ENCODE measurements at regions not wholly inside any gene's neighbourhood (a gene's known extent, or its start where the extent isn't known, plus 50 kb on each side); places are given as distances from the start of the nearest gene placed in this dataset.

DNA sequence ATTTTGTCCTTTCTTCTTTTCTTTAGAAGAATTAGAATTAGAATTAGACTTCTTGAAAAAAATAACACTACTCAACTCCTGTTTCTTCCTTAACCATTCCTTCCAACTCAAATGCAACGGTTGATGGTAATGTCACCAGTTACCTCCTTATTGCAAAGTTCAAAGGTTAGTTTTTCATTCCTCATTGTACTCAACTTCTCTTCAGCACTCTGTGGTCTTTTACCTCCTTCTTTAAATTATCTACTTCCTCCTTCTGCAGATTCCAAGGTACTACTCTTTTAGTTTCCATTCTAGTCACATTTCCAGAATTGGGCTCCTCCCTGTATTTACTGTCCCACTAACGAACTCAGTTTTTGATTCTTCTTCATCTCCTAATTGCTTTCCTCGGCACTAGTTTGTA lies 700.7 kb downstream of the SATB2 start:
- H3K27me3 ChIP-seq (replicated peaks; ENCODE audit: insufficient read depth): no peaks in the 10 kb centered on the region
- no peak for TF ChIP-seq EZH2 (IDR thresholded peaks at IDR 0.05; ENCODE audit: insufficient read depth, poor library complexity, severe bottlenecking)
- TF ChIP-seq EZH2phosphoT487 (IDR thresholded peaks at IDR 0.05; ENCODE audit: insufficient read depth, low read depth): no peak
- DNase-seq: no peak
- WGBS, 2 experiments (ENCODE audit: low coverage in 1 of 2, low lambda C conversion rate in 2 of 2, missing lambda C conversion rate in 2 of 2): 75 to 85% methylated on average over 3 of the region's 3 CpGs
- peaks cover 4% of the 10 kb centered on the region; the same call in 1 of the 2 replicates for H3K4me1 ChIP-seq (ENCODE audit: insufficient read depth)
- no peaks in the 10 kb centered on the region for H3K36me3 ChIP-seq (ENCODE audit: low read depth)
- no peak overlapping the region for H3K9ac ChIP-seq
- no peaks in the 10 kb centered on the region for H3F3A ChIP-seq (ENCODE audit: insufficient read depth)
- no peak overlapping the region for H3K4me2 ChIP-seq (ENCODE audit: unreplicated experiment)
- no peaks in the 10 kb centered on the region for H3K79me2 ChIP-seq (ENCODE audit: insufficient read depth)
- H3K4me3 ChIP-seq: no peak overlapping the region
- H3K9me2 ChIP-seq (ENCODE audit: insufficient read depth): no peaks in the 10 kb centered on the region
- no peak overlapping the region for H2AFZ ChIP-seq
- no peaks in the 10 kb centered on the region for H4K20me1 ChIP-seq (ENCODE audit: insufficient read depth)
- H3K9me3 ChIP-seq (ENCODE audit: low read depth): no peaks in the 10 kb centered on the region
- H3K27ac ChIP-seq: no peak overlapping the region
- in situ Hi-C loops (cut with MboI): no loop called here

DNA sequence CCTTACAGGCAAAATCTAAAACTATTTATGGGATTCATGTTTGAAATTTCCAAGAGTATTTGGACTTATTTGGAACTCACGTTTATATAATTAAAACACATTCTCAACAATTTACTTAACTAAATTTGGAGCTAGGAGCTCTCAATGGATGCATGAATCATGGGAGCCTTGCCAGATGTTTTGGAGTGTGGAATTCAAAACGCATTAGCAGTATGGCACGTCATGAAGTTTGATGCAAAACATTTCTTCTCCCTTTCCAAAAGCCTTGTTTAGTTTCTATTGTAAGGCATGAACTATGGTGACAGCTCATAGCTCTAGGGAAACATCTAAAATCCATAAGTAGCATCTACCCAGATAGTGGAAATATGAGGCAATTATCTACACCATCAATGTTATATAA lies 701.6 kb downstream of the SATB2 start:
- Histone ChIP-seq H3K79me2 (ENCODE audit: insufficient read depth) (no peaks in the 10 kb centered on the region), H3F3A (ENCODE audit: insufficient read depth) (no peaks in the 10 kb centered on the region), H3K36me3 (ENCODE audit: low read depth) (no peaks in the 10 kb centered on the region), H3K4me1 (ENCODE audit: insufficient read depth) (peaks cover 4% of the 10 kb centered on the region; the same call in 1 of the 2 replicates), H2AFZ (no peak overlapping the region), H3K4me2 (ENCODE audit: unreplicated experiment) (no peak overlapping the region), H3K9ac (no peak overlapping the region), H4K20me1 (ENCODE audit: insufficient read depth) (no peaks in the 10 kb centered on the region), H3K4me3 (no peak overlapping the region), H3K27ac (no peak overlapping the region), H3K27me3 (replicated peaks; ENCODE audit: insufficient read depth) (no peaks in the 10 kb centered on the region), H3K9me2 (ENCODE audit: insufficient read depth) (no peaks in the 10 kb centered on the region), H3K9me3 (ENCODE audit: low read depth) (no peaks in the 10 kb centered on the region)
- DNase-seq: peak; percentile 78
- 11 to 17% methylated on average over 3 of the region's 3 CpGs for WGBS, 2 experiments (ENCODE audit: low coverage in 1 of 2, low lambda C conversion rate in 2 of 2, missing lambda C conversion rate in 2 of 2)
- no peak for TF ChIP-seq EZH2 (IDR thresholded peaks at IDR 0.05; ENCODE audit: insufficient read depth, poor library complexity, severe bottlenecking)
- no peak for TF ChIP-seq EZH2phosphoT487 (IDR thresholded peaks at IDR 0.05; ENCODE audit: insufficient read depth, low read depth)
- in situ Hi-C loops (cut with MboI): no loop called here

DNA sequence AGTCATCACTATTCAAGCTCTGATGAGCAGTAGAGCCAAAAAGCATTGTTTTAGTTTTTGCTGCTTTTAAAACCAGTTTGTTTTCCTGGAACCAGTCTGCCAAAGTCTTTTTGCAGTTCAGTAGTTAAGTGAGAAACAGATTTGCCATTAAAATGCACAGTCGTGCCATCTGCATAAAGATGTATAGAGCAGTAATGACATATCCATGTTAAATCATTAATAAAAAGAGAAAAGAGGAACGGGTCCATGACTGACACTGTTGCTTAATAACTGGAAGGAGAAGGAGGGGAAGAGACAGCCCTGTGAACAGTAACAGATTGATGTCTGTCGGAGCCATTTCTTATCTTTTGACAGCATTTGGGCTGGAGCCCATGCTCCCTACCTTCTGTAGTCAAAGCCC lies 704.6 kb downstream of the SATB2 start:
- no peaks in the 10 kb centered on the region for H3K9me2 ChIP-seq (ENCODE audit: insufficient read depth)
- H3K27me3 ChIP-seq (replicated peaks; ENCODE audit: insufficient read depth): no peaks in the 10 kb centered on the region
- no peak overlapping the region for H2AFZ ChIP-seq
- no peak overlapping the region for H3K9ac ChIP-seq
- H3K36me3 ChIP-seq (ENCODE audit: low read depth): no peaks in the 10 kb centered on the region
- H3K27ac ChIP-seq: no peak overlapping the region
- no peaks in the 10 kb centered on the region for H3F3A ChIP-seq (ENCODE audit: insufficient read depth)
- peaks cover 4% of the 10 kb centered on the region; the same call in 1 of the 2 replicates for H3K4me1 ChIP-seq (ENCODE audit: insufficient read depth)
- no peaks in the 10 kb centered on the region for H4K20me1 ChIP-seq (ENCODE audit: insufficient read depth)
- H3K4me2 ChIP-seq (ENCODE audit: unreplicated experiment): no peak overlapping the region
- H3K4me3 ChIP-seq: no peak overlapping the region
- in situ Hi-C loops (cut with MboI): no loop called here
- H3K79me2 ChIP-seq (ENCODE audit: insufficient read depth): no peaks in the 10 kb centered on the region
- TF ChIP-seq EZH2 (IDR thresholded peaks at IDR 0.05; ENCODE audit: insufficient read depth, poor library complexity, severe bottlenecking) (no peak), EZH2phosphoT487 (IDR thresholded peaks at IDR 0.05; ENCODE audit: insufficient read depth, low read depth) (no peak)
- 51 to 56% methylated on average over 3 of the region's 3 CpGs for WGBS, 2 experiments (ENCODE audit: low coverage in 1 of 2, low lambda C conversion rate in 2 of 2, missing lambda C conversion rate in 2 of 2)
- DNase-seq: no peak
- no peaks in the 10 kb centered on the region for H3K9me3 ChIP-seq (ENCODE audit: low read depth)

DNA sequence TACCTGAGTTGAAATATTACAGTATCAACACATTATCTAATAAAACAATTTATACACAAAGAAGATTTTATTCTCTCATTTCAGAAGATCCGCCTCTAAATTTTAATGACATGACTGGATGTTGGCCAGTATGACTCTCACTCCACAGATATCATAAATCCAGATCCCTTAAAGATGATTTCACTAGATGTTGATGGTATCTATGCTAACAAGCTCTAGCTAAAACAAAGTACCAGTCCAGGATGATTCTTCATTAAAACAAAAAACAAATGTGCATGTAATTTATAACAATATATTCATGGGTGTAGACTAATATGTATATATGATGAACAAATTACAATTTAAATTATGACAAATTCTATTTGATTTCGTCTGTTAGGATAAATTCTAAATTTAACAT lies 708.4 kb downstream of the SATB2 start:
- no peaks in the 10 kb centered on the region for H4K20me1 ChIP-seq (ENCODE audit: insufficient read depth)
- H3K9me2 ChIP-seq (ENCODE audit: insufficient read depth): no peaks in the 10 kb centered on the region
- WGBS, 2 experiments (ENCODE audit: low coverage in 1 of 2, low lambda C conversion rate in 2 of 2, missing lambda C conversion rate in 2 of 2): 49 to 55% methylated on average over 2 of the region's 2 CpGs
- TF ChIP-seq EZH2 (IDR thresholded peaks at IDR 0.05; ENCODE audit: insufficient read depth, poor library complexity, severe bottlenecking): no peak
- no peak for TF ChIP-seq EZH2phosphoT487 (IDR thresholded peaks at IDR 0.05; ENCODE audit: insufficient read depth, low read depth)
- no peak overlapping the region for H3K4me2 ChIP-seq (ENCODE audit: unreplicated experiment)
- H3K4me3 ChIP-seq: no peak overlapping the region
- no peak overlapping the region for H3K9ac ChIP-seq
- no peaks in the 10 kb centered on the region for H3K4me1 ChIP-seq (ENCODE audit: insufficient read depth)
- H3K79me2 ChIP-seq (ENCODE audit: insufficient read depth): no peaks in the 10 kb centered on the region
- no peaks in the 10 kb centered on the region for H3K9me3 ChIP-seq (ENCODE audit: low read depth)
- no peak for DNase-seq
- in situ Hi-C loops (cut with MboI): no loop called here
- H3K36me3 ChIP-seq (ENCODE audit: low read depth): no peaks in the 10 kb centered on the region
- H2AFZ ChIP-seq: no peak overlapping the region
- no peaks in the 10 kb centered on the region for H3F3A ChIP-seq (ENCODE audit: insufficient read depth)
- H3K27me3 ChIP-seq (replicated peaks; ENCODE audit: insufficient read depth): no peaks in the 10 kb centered on the region
- H3K27ac ChIP-seq: no peak overlapping the region

DNA sequence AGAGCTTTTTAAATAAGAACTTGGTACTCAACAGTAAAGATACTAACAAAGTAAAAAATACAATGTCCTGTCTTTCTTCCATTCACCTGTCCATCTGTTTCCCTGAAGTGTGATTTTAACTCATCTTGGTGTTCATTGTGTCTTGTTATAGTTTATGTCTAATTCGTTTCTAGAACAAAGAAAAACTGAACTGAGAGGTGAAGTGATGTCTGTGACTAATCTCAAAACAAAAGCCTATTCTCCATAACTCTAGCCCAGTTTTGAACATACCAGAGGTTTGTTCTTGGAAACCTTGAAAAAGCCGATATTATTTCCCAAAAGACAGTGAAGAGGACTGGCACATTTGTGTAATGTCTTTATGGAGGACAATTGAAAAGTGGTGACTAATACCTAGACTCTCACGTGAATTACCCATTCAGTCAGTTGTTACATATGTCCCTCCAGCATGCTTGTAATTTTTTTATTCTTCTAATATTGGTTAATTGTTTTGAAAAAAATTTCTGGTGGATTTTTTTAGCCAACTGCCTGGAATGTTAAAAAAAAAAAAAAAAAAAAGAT lies 725.8 kb downstream of the SATB2 start:
- H2AFZ ChIP-seq: 0 out of 2 replicates have a peak overlapping the region, but pooled peaks have one; percentile 37
- no peaks in the 10 kb centered on the region for H3K79me2 ChIP-seq (ENCODE audit: insufficient read depth)
- H3K27ac ChIP-seq: no peak overlapping the region
- in situ Hi-C loops (cut with MboI): no loop called here
- no peak overlapping the region for H3K4me3 ChIP-seq
- H4K20me1 ChIP-seq (ENCODE audit: insufficient read depth): no peaks in the 10 kb centered on the region
- no peak for TF ChIP-seq EZH2 (IDR thresholded peaks at IDR 0.05; ENCODE audit: insufficient read depth, poor library complexity, severe bottlenecking)
- no peak for TF ChIP-seq EZH2phosphoT487 (IDR thresholded peaks at IDR 0.05; ENCODE audit: insufficient read depth, low read depth)
- H3K27me3 ChIP-seq (replicated peaks; ENCODE audit: insufficient read depth): no peaks in the 10 kb centered on the region
- peak; percentile 41 for DNase-seq
- H3K9ac ChIP-seq: no peak overlapping the region
- H3K4me2 ChIP-seq (ENCODE audit: unreplicated experiment): no peak overlapping the region
- no peaks in the 10 kb centered on the region for H3K9me2 ChIP-seq (ENCODE audit: insufficient read depth)
- no peaks in the 10 kb centered on the region for H3F3A ChIP-seq (ENCODE audit: insufficient read depth)
- H3K36me3 ChIP-seq (ENCODE audit: low read depth): no peaks in the 10 kb centered on the region
- H3K4me1 ChIP-seq (ENCODE audit: insufficient read depth): no peaks in the 10 kb centered on the region
- H3K9me3 ChIP-seq (ENCODE audit: low read depth): no peaks in the 10 kb centered on the region
- 29 to 31% methylated on average over 3 of the region's 3 CpGs for WGBS, 2 experiments (ENCODE audit: low coverage in 1 of 2, low lambda C conversion rate in 2 of 2, missing lambda C conversion rate in 2 of 2)
